OCI-LY7 (cell line): ENCODE measurements at regions not wholly inside any gene's neighbourhood (a gene's known extent, or its start where the extent isn't known, plus 50 kb on each side); places are given as distances from the start of the nearest gene placed in this dataset.

ENCODE experiments used
- BruUV-seq: library from RNA; stranded (reverse); fragments of 400-500 nt; replicated peaks from 2 replicates; lab custom pipeline; 2021; lab: Mats Ljungman, UMichigan
- CTCF ChIA-PET: fragments of 300-600 bp; sonication (Branson Sonifier 250); formaldehyde crosslinking; loops from one replicate; lab custom pipeline; 2022; ENCODE audit warnings: antibody characterized with exemption; ENCODE audit not compliant: unreplicated experiment; lab: Charles Lee
- POLR2A ChIA-PET: fragments of 300-600 bp; sonication (Branson Sonifier 250); formaldehyde crosslinking; loops from one replicate; lab custom pipeline; 2022; ENCODE audit warnings: antibody characterized with exemption; lab: Charles Lee
- DNase-seq: peaks from one replicate; pipeline ENCODE4 v3.0.0-alpha.2; 2015; ENCODE audit warnings: low spot score
- H2AFZ ChIP-seq: fragments of 200-600 bp; sonication (generic), shearing (Covaris generic); 2 replicates; pipeline ENCODE4 v1.6.1; 2014; ENCODE audit warnings: mild to moderate bottlenecking, antibody characterized with exemption, low read length, moderate library complexity
- H3K27ac ChIP-seq: fragments of 200-600 bp; sonication (generic); 2 replicates; pipeline ENCODE4 v1.5.1; 2014; ENCODE audit warnings: mixed run types, low read depth, mild to moderate bottlenecking, moderate library complexity, low read length, inconsistent platforms; ENCODE audit not compliant: poor library complexity, severe bottlenecking
- H3K36me3 ChIP-seq: fragments of 200-600 bp; sonication (generic); 2 replicates; pipeline ENCODE4 v1.6.1; 2014; ENCODE audit warnings: mild to moderate bottlenecking, antibody characterized with exemption, low read length, moderate library complexity, mixed read lengths; ENCODE audit not compliant: insufficient read depth
- H3K4me1 ChIP-seq: fragments of 200-600 bp; sonication (generic); 2 replicates; pipeline ENCODE4 v1.5.1; 2014; ENCODE audit warnings: mild to moderate bottlenecking, low read length; ENCODE audit not compliant: insufficient read depth, poor library complexity, severe bottlenecking
- H3K4me2 ChIP-seq: fragments of 200-600 bp; sonication (generic); 2 replicates; pipeline ENCODE4 v1.6.1; 2014; ENCODE audit warnings: mild to moderate bottlenecking, low read length
- H3K4me3 ChIP-seq: fragments of 200-600 bp; sonication (generic); 2 replicates; pipeline ENCODE4 v1.5.1; 2014; ENCODE audit warnings: mild to moderate bottlenecking, low read depth, low read length; ENCODE audit not compliant: poor library complexity, severe bottlenecking
- H3K79me2 ChIP-seq: fragments of 200-600 bp; sonication (generic); 2 replicates; pipeline ENCODE4 v1.6.1; 2016; ENCODE audit warnings: low read depth, mild to moderate bottlenecking, low read length, moderate library complexity, mixed read lengths; ENCODE audit not compliant: insufficient read depth
- H3K9me2 ChIP-seq: fragments of 200-600 bp; sonication (generic); 2 replicates; pipeline ENCODE4 v1.6.1; 2016; ENCODE audit warnings: mild to moderate bottlenecking, low read length, mixed read lengths; ENCODE audit not compliant: insufficient read depth
- H3K9me3 ChIP-seq: fragments of 200-600 bp; sonication (generic); 2 replicates; pipeline ENCODE4 v1.6.1; 2014; ENCODE audit warnings: mild to moderate bottlenecking, mixed run types, low read length, mixed read lengths
- H4K20me1 ChIP-seq: fragments of 200-600 bp; sonication (generic); 2 replicates; pipeline ENCODE4 v1.6.1; 2014; ENCODE audit warnings: mild to moderate bottlenecking, antibody characterized with exemption, low read length, moderate library complexity, mixed read lengths; ENCODE audit not compliant: insufficient read depth
- CTCF ChIP-seq: fragments of 200-600 bp; sonication (generic); conservative IDR thresholded peaks from 2 replicates; pipeline ENCODE4 v1.5.1; 2014; ENCODE audit warnings: mild to moderate bottlenecking, antibody characterized with exemption, low read length, moderate library complexity, mixed read lengths
- EZH2phosphoT487 ChIP-seq: fragments of 200-600 bp; sonication (generic); IDR thresholded peaks from 2 replicates; pipeline ENCODE4 v1.6.1; 2018; ENCODE audit warnings: low read depth, borderline replicate concordance, mild to moderate bottlenecking, mixed run types, antibody characterized with exemption, low read length, moderate library complexity, mixed read lengths
- intact Hi-C: fragments of 100-400 bp; cut with micrococcal nuclease; formaldehyde crosslinking; loops from one replicate; pipeline ENCODE4 v1.10.0; 2022; ENCODE audit not compliant: unreplicated experiment

GRCh38 chr13:69204620-69205019, 903.0 kb upstream of the ATXN8OS start:
- CTCF ChIA-PET, result no interaction called here
- no peaks in the 10 kb centered on the region for H3K4me1 ChIP-seq
- no peaks in the 10 kb centered on the region for H3K9me2 ChIP-seq
- BruUV-seq, result no TSS peak
- no peaks in the 10 kb centered on the region for H4K20me1 ChIP-seq
- TF ChIP-seq CTCF (no peak), EZH2phosphoT487 (no peak)
- no peaks in the 10 kb centered on the region for H3K9me3 ChIP-seq
- H3K4me2 ChIP-seq, result no peak overlapping the region
- H3K79me2 ChIP-seq, result no peaks in the 10 kb centered on the region
- H2AFZ ChIP-seq, result no peak overlapping the region
- H3K27ac ChIP-seq, result no peak overlapping the region
- DNase-seq, result no peak
- intact Hi-C loops, result no loop called here
- POLR2A ChIA-PET, result interaction anchor here (0.7 to 1.0 kb wide), 2 partner anchors 10 to 249 kb away, joined by 3 to 5 read pairs; no protein-coding TSS in a partner anchor
- no peak overlapping the region for H3K4me3 ChIP-seq
- no peaks in the 10 kb centered on the region for H3K36me3 ChIP-seq

- H3K4me3 ChIP-seq, result no peak overlapping the region
- no peak for DNase-seq
- no peak overlapping the region for H3K27ac ChIP-seq
- BruUV-seq, result no TSS peak
- intact Hi-C loops, result no loop called here
- no peaks in the 10 kb centered on the region for H3K9me3 ChIP-seq
- ChIA-PET POLR2A (interaction anchor here (0.6 kb wide), 1 partner anchor 119 kb away, joined by 3 read pairs; no protein-coding TSS in a partner anchor), CTCF (no interaction called here)
- H3K36me3 ChIP-seq, result no peaks in the 10 kb centered on the region
- no peaks in the 10 kb centered on the region for H3K4me1 ChIP-seq
- H3K9me2 ChIP-seq, result no peaks in the 10 kb centered on the region
- H2AFZ ChIP-seq, result no peak overlapping the region
- no peaks in the 10 kb centered on the region for H3K79me2 ChIP-seq
- no peak for TF ChIP-seq CTCF
- no peak for TF ChIP-seq EZH2phosphoT487
- H3K4me2 ChIP-seq, result no peak overlapping the region
- no peaks in the 10 kb centered on the region for H4K20me1 ChIP-seq
These were observed 904.6 kb upstream of the ATXN8OS start for GRCh38 chr13:69202996-69203395.

GRCh38 chr13:69199664-69200063, 908.0 kb upstream of the ATXN8OS start:
- H4K20me1 ChIP-seq, result no peaks in the 10 kb centered on the region
- H3K36me3 ChIP-seq, result no peaks in the 10 kb centered on the region
- no peak overlapping the region for H3K4me2 ChIP-seq
- intact Hi-C loops, result no loop called here
- BruUV-seq, result no TSS peak
- POLR2A ChIA-PET, result no interaction called here
- H3K9me3 ChIP-seq, result no peaks in the 10 kb centered on the region
- H3K4me3 ChIP-seq, result no peak overlapping the region
- no peaks in the 10 kb centered on the region for H3K9me2 ChIP-seq
- no peak overlapping the region for H3K27ac ChIP-seq
- CTCF ChIA-PET, result no interaction called here
- no peak for DNase-seq
- H2AFZ ChIP-seq, result no peak overlapping the region
- TF ChIP-seq CTCF (no peak), EZH2phosphoT487 (no peak)
- H3K79me2 ChIP-seq, result no peaks in the 10 kb centered on the region
- no peaks in the 10 kb centered on the region for H3K4me1 ChIP-seq
